Activated B cell treated with CpG ODN at 0.5 μM for 24 hours (primary cell): ENCODE measurements at regions not wholly inside any gene's neighbourhood (a gene's known extent, or its start where the extent isn't known, plus 50 kb on each side); places are given as distances from the start of the nearest gene placed in this dataset.

Source experiments
- ATAC-seq: fragments of 200-7000 bp; cut with Tn5 transposase; one replicate; pipeline ENCODE4 v1.10.0; 2021; ENCODE audit warnings: low read depth, mild to moderate bottlenecking, moderate library complexity
- CTCF ChIA-PET: fragments of 350-600 bp; sonication (Branson Sonifier 250); formaldehyde crosslinking; loops from one replicate; lab custom pipeline; 2021; ENCODE audit warnings: antibody characterized with exemption; lab: Charles Lee
- POLR2A ChIA-PET: fragments of 350-600 bp; sonication (Branson Sonifier 250); formaldehyde crosslinking; loops from one replicate; lab custom pipeline; 2021; ENCODE audit warnings: antibody characterized with exemption; lab: Charles Lee
- DNase-seq: peaks from one replicate; pipeline ENCODE4 v3.0.0; 2022
- H3K27ac Mint-ChIP-seq: one replicate; pipeline ENCODE4 v1.8.0; 2020; ENCODE audit warnings: mixed read lengths
- H3K27me3 Mint-ChIP-seq: one replicate; pipeline ENCODE4 v1.8.0; 2021; ENCODE audit warnings: mixed read lengths
- H3K36me3 Mint-ChIP-seq: one replicate; pipeline ENCODE4 v1.8.0; 2021; ENCODE audit warnings: low read depth, mixed read lengths
- H3K4me1 Mint-ChIP-seq: one replicate; pipeline ENCODE4 v1.8.0; 2021; ENCODE audit warnings: mixed read lengths
- H3K4me3 Mint-ChIP-seq: one replicate; pipeline ENCODE4 v1.8.0; 2020; ENCODE audit warnings: mild to moderate bottlenecking, mixed read lengths
- H3K9me3 Mint-ChIP-seq: one replicate; pipeline ENCODE4 v1.8.0; 2020; ENCODE audit warnings: mixed read lengths
- intact Hi-C: fragments of 100-400 bp; cut with micrococcal nuclease; formaldehyde crosslinking; loops from one replicate; pipeline ENCODE4 v1.15.1; 2024
- TF ChIP-seq, protein P1 (sequence below): fragments of 200-600 bp; IDR thresholded peaks from one replicate; pipeline ENCODE4 v1.8.0; 2022; ENCODE audit warnings: antibody characterized with exemption, mild to moderate bottlenecking

DNA sequence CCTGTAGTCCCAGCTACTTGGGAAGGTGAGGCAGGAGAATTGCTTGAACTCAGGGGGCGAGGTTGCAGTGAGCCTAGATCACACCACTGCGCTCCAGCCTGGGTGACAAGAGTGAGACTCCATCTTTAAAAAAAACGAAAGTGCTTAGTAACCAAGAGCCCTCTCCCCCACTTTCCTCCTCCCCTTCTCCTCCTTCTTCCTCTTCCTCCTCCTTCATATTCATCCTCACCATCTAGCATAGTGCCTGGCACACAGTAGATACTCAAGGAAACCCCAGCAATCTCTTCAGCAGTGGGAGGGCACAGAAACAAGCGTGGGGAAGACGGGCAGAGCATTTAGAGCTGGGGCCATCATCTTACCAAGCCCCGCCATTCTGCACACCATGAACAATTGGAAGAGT, 119.4 kb upstream of the SLC45A1 start:
- POLR2A ChIA-PET, result no interaction called here
- no peaks in the 10 kb centered on the region for H3K27me3 Mint-ChIP-seq
- no peak for ATAC-seq

DNA sequence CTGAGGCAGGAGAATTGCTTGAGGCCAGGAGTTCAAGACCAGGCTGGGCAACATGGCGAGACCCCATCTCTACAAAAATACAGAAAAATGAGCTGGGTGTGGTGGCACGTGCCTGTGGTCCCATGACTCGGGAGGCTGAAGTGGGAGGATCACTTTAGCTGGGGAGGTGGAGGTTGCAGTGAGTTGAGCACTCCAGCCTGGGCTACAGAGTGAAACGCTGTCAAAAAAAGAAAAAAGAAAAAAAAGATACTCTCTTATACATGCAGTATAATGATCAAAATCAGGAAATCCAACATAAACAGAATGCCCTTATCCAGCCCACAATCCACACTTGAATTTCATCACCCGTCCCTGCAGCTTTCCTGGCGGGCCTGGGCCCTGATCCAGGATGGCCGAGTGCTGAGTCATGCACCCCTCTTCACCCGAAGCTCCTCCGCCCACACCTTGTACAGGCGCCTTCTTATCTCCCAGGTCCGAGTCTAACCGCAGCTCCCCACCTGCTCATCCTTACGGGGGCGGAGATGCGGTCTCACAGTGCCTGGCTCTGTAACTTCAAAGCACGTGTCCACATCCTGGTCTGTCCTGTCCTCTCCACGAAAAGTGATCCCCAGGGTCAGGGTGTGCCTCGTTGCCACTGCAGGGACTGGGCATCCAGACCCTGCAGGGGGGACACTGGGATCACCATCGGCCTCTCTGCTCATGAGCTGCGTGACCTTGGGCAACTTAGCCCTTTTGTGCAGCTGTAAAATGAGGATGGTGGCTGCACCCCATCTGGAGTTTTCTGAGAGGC, 120.2 kb upstream of the SLC45A1 start:
- TF ChIP-seq, protein P1, sequence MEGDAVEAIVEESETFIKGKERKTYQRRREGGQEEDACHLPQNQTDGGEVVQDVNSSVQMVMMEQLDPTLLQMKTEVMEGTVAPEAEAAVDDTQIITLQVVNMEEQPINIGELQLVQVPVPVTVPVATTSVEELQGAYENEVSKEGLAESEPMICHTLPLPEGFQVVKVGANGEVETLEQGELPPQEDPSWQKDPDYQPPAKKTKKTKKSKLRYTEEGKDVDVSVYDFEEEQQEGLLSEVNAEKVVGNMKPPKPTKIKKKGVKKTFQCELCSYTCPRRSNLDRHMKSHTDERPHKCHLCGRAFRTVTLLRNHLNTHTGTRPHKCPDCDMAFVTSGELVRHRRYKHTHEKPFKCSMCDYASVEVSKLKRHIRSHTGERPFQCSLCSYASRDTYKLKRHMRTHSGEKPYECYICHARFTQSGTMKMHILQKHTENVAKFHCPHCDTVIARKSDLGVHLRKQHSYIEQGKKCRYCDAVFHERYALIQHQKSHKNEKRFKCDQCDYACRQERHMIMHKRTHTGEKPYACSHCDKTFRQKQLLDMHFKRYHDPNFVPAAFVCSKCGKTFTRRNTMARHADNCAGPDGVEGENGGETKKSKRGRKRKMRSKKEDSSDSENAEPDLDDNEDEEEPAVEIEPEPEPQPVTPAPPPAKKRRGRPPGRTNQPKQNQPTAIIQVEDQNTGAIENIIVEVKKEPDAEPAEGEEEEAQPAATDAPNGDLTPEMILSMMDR, result no peak
- Mint-ChIP-seq H3K4me1 (no peaks in the 10 kb centered on the region), H3K27me3 (no peaks in the 10 kb centered on the region), H3K36me3 (no peaks in the 10 kb centered on the region), H3K27ac (no peak overlapping the region), H3K4me3 (no peak overlapping the region), H3K9me3 (no peaks in the 10 kb centered on the region)
- DNase-seq (no peak), ATAC-seq (no peak)
- intact Hi-C loops, result no loop called here
- POLR2A ChIA-PET, result interaction anchor here (0.6 kb wide), 1 partner anchor 32 kb away, joined by 3 read pairs; no protein-coding TSS in a partner anchor
- CTCF ChIA-PET, result no interaction called here

More for the DNA sequence above, 119.4 kb upstream of the SLC45A1 start:
- Mint-ChIP-seq H3K4me1 (no peaks in the 10 kb centered on the region), H3K36me3 (no peaks in the 10 kb centered on the region), H3K9me3 (no peaks in the 10 kb centered on the region), H3K4me3 (no peak overlapping the region), H3K27ac (no peak overlapping the region)
- TF ChIP-seq, protein P1, result no peak
- CTCF ChIA-PET, result no interaction called here
- intact Hi-C loops, result no loop called here
- DNase-seq, result no peak

DNA sequence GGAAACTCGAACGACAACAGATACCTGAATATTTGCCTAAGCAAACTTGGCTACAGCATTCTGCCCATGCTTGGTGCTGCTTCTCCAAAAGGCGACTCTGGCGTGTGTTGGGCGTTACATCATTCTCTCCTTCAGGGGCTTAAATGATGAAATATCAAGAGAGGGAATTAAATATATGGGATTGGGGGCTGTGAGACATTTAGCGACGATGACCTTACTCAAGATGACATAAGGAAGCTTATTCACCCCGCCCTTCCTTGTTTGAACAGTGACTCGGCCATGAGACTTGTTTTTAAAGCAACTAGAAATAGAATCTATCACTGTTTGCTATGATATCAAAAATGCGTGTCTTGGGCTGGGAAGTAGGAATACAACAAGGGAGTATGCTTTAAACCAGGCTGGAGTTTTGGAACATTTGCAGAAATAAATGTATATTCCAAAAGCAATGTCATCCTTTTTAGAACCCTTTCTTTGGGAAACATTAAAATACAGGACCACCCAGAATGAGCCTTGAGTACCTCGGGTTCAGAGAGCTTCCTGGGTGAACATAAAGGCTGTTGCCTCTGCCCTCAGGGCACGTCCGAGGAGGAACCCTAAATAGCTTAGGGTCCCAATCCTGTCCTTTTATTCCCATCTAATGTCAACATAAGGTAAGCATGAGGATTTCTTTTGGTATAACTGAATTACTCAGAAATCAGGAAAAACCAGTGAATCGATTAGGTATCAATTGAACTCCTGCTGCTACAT, 123.3 kb upstream of the SLC45A1 start:
- ATAC-seq (no peak), DNase-seq (no peak)
- ChIA-PET CTCF (no interaction called here), POLR2A (no interaction called here)
- no peaks in the 10 kb centered on the region for H3K9me3 Mint-ChIP-seq
- intact Hi-C loops, result no loop called here
- H3K27me3 Mint-ChIP-seq, result peaks cover 2% of the 10 kb centered on the region
- no peaks in the 10 kb centered on the region for H3K36me3 Mint-ChIP-seq
- no peaks in the 10 kb centered on the region for H3K4me1 Mint-ChIP-seq
- H3K27ac Mint-ChIP-seq, result no peak overlapping the region
- TF ChIP-seq, protein P1, result no peak
- no peak overlapping the region for H3K4me3 Mint-ChIP-seq

DNA sequence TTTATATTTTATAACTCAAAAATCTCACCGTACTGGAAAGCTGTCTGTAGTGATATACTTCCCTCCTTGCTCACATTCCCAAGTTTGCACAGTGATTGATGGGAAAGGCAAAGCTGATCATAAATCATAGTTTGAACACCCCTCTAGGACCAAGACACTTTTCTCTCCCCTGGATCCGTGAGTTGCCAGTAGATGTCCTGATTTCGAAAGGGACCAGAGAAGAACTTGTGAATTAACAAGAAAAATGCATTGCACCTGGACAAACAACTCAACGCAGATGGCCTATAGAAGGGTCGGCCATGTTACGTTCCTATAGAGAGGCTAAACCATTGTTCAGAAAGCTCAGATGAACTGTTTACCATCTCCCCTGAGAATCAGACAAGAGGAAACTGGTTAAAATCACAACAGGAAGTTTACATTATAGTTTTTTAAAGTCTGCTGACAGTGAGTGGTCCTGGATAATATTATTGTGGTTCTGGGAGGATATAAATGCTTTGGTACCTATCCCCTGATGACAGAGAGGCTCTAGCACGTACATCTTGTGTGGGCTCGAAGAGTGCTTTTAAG, 124.0 kb upstream of the SLC45A1 start:
- Mint-ChIP-seq H3K27me3 (peaks cover 2% of the 10 kb centered on the region), H3K4me3 (no peak overlapping the region), H3K9me3 (no peaks in the 10 kb centered on the region), H3K36me3 (no peaks in the 10 kb centered on the region), H3K4me1 (no peaks in the 10 kb centered on the region), H3K27ac (no peak overlapping the region)
- intact Hi-C loops, result no loop called here
- TF ChIP-seq, protein P1, result no peak
- ATAC-seq (no peak), DNase-seq (no peak)
- ChIA-PET POLR2A (no interaction called here), CTCF (no interaction called here)

DNA sequence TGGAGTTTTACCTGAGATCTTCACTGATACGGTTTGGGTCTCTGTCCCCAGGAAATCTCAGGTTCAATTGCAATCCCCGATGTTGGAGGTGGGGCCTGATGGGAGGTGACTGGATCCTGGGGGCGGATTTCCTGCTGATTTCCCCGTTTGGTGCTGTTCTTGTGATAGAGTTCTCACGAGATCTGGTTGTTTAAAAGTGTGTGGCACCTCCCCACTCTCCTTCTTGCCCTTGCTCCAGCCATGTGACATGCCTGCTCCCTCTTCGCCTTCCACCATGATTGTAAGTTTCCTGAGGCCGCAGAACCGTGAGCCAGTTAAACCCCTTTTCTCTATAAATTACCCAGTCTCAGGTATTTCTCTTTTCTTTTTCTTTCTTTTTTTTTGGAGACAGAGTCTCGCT, 126.4 kb upstream of the SLC45A1 start:
- ChIA-PET CTCF (no interaction called here), POLR2A (no interaction called here)
- H3K4me3 Mint-ChIP-seq, result no peak overlapping the region
- no peaks in the 10 kb centered on the region for H3K36me3 Mint-ChIP-seq
- no peaks in the 10 kb centered on the region for H3K9me3 Mint-ChIP-seq
- peaks cover 4% of the 10 kb centered on the region for H3K27me3 Mint-ChIP-seq
- H3K27ac Mint-ChIP-seq, result no peak overlapping the region
- TF ChIP-seq, protein P1, result no peak
- no peaks in the 10 kb centered on the region for H3K4me1 Mint-ChIP-seq
- no peak for DNase-seq
- ATAC-seq, result no peak
- intact Hi-C loops, result no loop called here
